ENCODE measurements at regions not wholly inside any gene's neighbourhood (a gene's known extent, or its start where the extent isn't known, plus 50 kb on each side); places are given as distances from the start of the nearest gene placed in this dataset.

- ChIA-PET POLR2A (no interaction called here), CTCF (no interaction called here)
Observed at GRCh38 chr11:70925238-70925637, 327.1 kb downstream of the SHANK2 start.

GRCh38 chr11:70926543-70927201 is 325.7 kb downstream of the SHANK2 start:
- POLR2A ChIA-PET = no interaction called here
- CTCF ChIA-PET = no interaction called here

GRCh38 chr11:70928854-70929598 is 323.4 kb downstream of the SHANK2 start:
- ChIA-PET POLR2A (no interaction called here), CTCF (no interaction called here)

- ChIA-PET CTCF (no interaction called here), POLR2A (no interaction called here)
Observed at GRCh38 chr11:70930215-70930614, 322.2 kb downstream of the SHANK2 start.

GRCh38 chr11:70931430-70931829 is 320.9 kb downstream of the SHANK2 start:
- ChIA-PET POLR2A (no interaction called here), CTCF (no interaction called here)

GRCh38 chr11:70933981-70934583 is 318.3 kb downstream of the SHANK2 start:
- POLR2A ChIA-PET = no interaction called here
- CTCF ChIA-PET = no interaction called here

GRCh38 chr11:70935006-70935768 is 317.2 kb downstream of the SHANK2 start:
- ChIA-PET CTCF (no interaction called here), POLR2A (no interaction called here)

- ChIA-PET POLR2A (no interaction called here), CTCF (no interaction called here)
Observed at GRCh38 chr11:70942593-70942992, 309.8 kb downstream of the SHANK2 start.

- CTCF ChIA-PET = no interaction called here
- POLR2A ChIA-PET = no interaction called here
Observed at GRCh38 chr11:70944141-70944540, 308.2 kb downstream of the SHANK2 start.

GRCh38 chr11:70944636-70945035 is 307.7 kb downstream of the SHANK2 start:
- CTCF ChIA-PET = no interaction called here
- POLR2A ChIA-PET = no interaction called here

- ChIA-PET POLR2A (no interaction called here), CTCF (no interaction called here)
Observed at GRCh38 chr11:70948398-70948797, 304.0 kb downstream of the SHANK2 start.

GRCh38 chr11:70948855-70949531 is 303.4 kb downstream of the SHANK2 start:
- CTCF ChIA-PET = no interaction called here
- POLR2A ChIA-PET = no interaction called here

GRCh38 chr11:70951139-70951804 is 301.1 kb downstream of the SHANK2 start:
- POLR2A ChIA-PET = no interaction called here

GRCh38 chr11:70952191-70952590 is 300.2 kb downstream of the SHANK2 start:
- ChIA-PET CTCF (no interaction called here), POLR2A (no interaction called here)

More at GRCh38 chr11:70951139-70951804, 301.1 kb downstream of the SHANK2 start:
- CTCF ChIA-PET = no interaction called here

- ChIA-PET CTCF (no interaction called here), POLR2A (no interaction called here)
Observed at GRCh38 chr11:70953720-70954119, 298.7 kb downstream of the SHANK2 start.

- CTCF ChIA-PET = no interaction called here
- POLR2A ChIA-PET = no interaction called here
Observed at GRCh38 chr11:70954471-70954870, 297.9 kb downstream of the SHANK2 start.
